ENCODE measurements at regions not wholly inside any gene's neighbourhood (a gene's known extent, or its start where the extent isn't known, plus 50 kb on each side); places are given as distances from the start of the nearest gene placed in this dataset.
"Not testable (repeated sequence)": the region's sequence is repeated elsewhere in the genome, so short reads cannot be mapped to it uniquely, and the experiment has no call there.

DNA sequence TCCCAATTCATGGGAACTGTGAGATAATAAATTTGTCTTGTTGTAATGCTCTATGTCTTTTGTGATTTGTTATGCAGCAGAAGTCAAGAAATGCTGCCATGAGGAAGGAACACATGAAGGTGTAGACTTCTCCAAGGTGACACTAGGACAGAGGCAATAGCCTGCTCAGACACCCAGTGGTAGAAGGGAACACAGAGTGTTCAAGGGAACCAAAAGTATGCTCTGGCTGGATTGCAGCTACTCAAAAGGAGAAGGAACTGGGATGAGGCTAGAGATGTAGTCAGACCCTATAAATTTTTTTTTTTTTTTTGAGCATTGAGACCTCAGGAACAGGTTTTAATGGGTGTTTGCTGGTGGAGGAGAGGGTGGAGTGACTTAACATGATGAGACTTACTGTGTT lies 232.5 kb downstream of the PARP8 start:
- no peak for DNase-seq

DNA sequence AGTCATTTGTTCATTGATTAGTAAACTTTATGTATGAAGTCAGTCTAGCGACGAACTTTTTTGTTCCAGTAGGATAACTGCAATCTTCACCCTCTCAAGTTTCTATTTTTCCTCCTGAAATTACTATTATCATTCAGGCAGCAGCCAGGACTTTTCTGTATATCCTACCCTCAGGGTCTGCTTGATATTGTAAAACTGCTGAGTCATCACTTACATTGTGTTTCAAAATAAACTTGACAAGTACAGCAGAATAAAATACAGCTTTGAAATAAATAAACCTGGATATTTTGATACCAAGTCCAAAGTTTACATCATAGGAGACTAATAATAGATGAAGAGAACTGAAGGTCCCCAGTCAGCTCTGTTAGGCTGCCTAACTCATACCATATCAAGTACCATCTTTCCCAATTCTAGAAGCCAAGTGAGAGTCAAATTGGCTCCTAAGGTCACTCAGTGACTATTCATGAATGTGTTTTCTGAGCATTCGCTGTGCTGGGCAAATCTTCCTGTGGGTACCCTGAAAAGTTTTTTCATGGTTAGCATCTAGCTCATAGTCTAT lies 234.6 kb downstream of the PARP8 start:
- no peak for DNase-seq

DNA sequence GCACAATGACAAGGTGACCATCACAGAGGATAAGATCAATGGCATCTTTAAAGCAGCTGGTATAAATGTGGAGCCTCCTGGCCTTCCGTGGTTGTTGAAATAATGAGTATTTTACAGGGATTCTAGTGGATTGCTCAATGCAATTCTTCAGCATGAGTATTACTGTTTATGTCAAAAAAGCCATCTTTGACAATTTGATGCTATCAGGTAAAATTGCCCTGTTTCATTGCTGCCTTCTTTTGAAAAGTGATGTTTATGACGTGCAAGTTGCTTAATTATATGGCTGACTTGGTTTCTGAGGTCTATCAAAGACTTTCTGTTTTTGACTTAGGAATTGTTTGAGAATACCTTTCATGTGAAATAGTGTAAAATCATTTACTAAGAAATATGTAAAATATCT lies 237.2 kb downstream of the PARP8 start:
- DNase-seq = no peak

DNA sequence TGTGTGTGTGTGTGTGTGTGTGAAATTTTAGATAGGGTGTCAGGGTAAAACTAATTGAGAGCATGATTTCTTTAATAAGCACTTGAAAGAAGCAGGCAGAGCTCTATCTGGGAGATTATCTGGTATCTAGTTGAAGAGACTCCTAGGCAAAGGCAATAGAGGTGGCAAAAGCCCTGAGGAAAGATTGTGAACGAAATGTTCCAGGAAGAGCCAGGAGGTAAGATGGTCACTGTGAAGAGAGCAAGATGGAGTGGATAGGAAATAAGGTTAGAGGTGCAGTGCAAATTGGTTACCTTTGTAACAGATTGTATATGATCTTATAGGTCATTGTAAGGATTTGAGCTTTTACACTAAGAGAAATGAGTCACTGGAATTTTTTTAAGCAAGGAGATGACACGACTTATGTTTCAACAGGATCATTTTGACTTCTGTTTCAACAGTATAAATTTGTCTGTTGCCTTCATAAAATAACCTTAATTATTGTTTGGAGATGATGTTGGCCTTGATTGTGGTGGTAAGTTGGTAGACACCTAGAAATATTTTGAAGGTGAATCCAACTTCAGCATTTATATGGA lies 239.6 kb downstream of the PARP8 start:
- no peak for DNase-seq

GRCh38 chr5:50920160-50920559 lies 253.7 kb downstream of the PARP8 start:
- DNase-seq = not testable (repeated sequence)

GRCh38 chr5:50921366-50922133 lies 255.1 kb downstream of the PARP8 start:
- no peak for DNase-seq

GRCh38 chr5:50922134-50922941 lies 255.9 kb downstream of the PARP8 start:
- DNase-seq = not testable (repeated sequence)

- no peak for DNase-seq
Measured at GRCh38 chr5:50922942-50923767, 256.7 kb downstream of the PARP8 start.

DNA sequence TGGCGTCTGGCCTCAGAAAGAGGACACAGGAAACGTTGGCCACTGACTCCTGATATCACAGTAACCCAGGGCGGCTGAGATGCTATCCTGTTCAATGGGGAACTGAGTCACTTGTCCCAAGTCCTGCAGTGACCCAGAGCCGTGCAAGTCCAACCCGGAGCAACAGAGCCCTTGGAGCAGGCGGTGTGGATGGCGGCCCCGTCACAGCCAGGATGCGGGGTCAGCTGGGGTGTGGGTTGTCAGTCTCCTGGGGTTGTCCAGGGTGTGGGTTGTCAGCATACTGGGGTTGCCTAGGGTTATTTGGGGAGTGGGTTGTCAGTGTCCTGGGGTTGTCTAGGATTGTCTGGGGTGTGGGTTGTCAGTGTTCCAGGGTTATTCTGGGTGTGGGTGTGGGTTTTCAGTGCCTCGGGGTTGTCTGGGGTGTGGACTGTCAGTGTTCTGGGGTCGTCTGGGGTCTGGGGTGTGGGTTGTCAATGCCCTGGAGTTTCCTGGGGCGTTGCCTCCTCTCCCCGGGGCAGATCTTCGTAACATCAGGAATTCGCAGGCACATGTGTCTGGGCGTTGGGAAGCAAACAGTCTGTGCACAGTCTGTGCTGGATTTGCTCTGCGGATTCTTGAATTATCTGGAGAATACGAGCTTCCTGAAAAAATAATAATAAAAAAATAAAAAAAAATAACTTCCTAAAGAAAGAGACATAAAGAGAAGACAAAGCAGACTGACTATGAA lies 257.5 kb downstream of the PARP8 start:
- no peak for DNase-seq

DNA sequence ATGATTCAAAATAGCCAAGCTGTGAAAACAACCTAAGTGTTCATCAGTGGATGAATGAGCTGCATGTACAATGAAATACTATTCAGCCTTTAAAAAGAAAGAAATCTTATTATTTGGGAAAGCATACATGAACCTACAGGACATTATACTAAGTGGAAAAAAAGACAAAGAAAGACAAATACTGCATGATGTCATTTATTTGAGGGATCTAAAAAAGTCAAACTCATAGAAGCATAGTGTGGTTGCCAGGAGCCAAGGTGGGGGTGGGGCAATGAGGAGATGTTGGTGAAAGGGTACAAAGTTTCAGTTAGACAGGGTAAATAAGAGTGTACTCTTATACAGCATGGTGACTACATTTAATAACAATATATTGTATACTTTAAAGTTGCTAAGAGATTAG lies 261.5 kb downstream of the PARP8 start:
- no peak for DNase-seq

- no peak for DNase-seq
Measured at GRCh38 chr5:50929174-50929573, 262.7 kb downstream of the PARP8 start.

- DNase-seq = no peak
Measured at GRCh38 chr5:50934343-50934742, 267.9 kb downstream of the PARP8 start.

GRCh38 chr5:50945139-50945538 lies 278.7 kb downstream of the PARP8 start:
- DNase-seq = no peak

- DNase-seq = no peak
Measured at GRCh38 chr5:50947906-50948683, 281.7 kb downstream of the PARP8 start.

GRCh38 chr5:50953290-50953689 lies 286.9 kb downstream of the PARP8 start:
- DNase-seq = no peak

DNA sequence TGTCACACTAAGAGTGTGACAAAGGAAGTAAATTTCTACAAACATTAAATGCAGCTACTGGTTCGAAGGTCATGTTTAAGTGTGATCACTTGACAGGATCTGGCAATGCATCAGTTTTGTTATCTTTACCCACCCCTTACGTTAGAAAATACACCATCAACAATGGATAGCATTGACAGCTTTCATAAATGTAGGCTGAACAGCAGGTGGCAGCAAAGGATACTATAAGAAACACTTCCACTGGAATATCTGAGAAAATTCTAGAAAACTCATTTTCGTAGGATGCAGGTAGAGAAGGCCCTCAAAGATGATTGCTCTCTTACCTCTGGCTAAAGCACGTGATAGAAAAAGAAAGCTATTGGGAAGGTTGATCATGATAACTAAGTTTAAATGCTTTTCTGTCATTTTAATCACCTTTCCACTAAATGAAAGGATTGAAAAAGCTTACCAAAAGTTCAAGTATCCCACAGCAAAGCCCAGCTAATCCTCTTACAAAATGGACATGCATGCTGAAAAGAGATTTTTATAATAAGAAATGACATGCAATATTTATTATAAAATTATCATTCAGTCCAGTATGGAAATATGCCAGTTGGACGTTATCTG lies 292.5 kb downstream of the PARP8 start:
- DNase-seq = no peak

GRCh38 chr5:50962934-50963872 lies 296.8 kb downstream of the PARP8 start:
- DNase-seq = peak; percentile 64

GRCh38 chr5:50963971-50964745 lies 297.7 kb downstream of the PARP8 start:
- no peak for DNase-seq

Measured in stimulated activated CD4-positive, alpha-beta T cell treated with anti-CD3 and anti-CD28 coated beads, Interleukin-4, amount 100 ng/mL, for 24 hours (primary cell).